Liver (tissue), 8 donors: ENCODE measurements at regions not wholly inside any gene's neighbourhood (a gene's known extent, or its start where the extent isn't known, plus 50 kb on each side); places are given as distances from the start of the nearest gene placed in this dataset.

Experiments used
- DNase-seq: peaks from one replicate; pipeline ENCODE4 v3.0.0-alpha.2; 2017; ENCODE audit warnings: low spot score
- H3K27ac ChIP-seq, 2 donors: one replicate each; pipeline ENCODE4 v1.7.0; 2013; ENCODE audit warnings: inconsistent platforms in 2 of 2, low read length in 2 of 2, control low read depth in 1 of 2, low read depth in 1 of 2, mild to moderate bottlenecking in 1 of 2
- H3K27me3 ChIP-seq, 4 donors: one replicate each; pipeline versions ENCODE4 v1.6.1 to v1.7.0; 2013; ENCODE audit warnings: low read length in 3 of 4, inconsistent platforms in 1 of 4, mild to moderate bottlenecking in 1 of 4, moderate library complexity in 1 of 4; ENCODE audit not compliant: control insufficient read depth in 4 of 4, insufficient read depth in 4 of 4
- H3K36me3 ChIP-seq, 4 donors: one replicate each; pipeline versions ENCODE4 v1.6.1 to v1.7.0; 2013; ENCODE audit warnings: low read length in 3 of 4, mild to moderate bottlenecking in 3 of 4, low read depth in 1 of 4, moderate library complexity in 1 of 4; ENCODE audit not compliant: control insufficient read depth in 4 of 4, insufficient read depth in 3 of 4
- H3K4me1 ChIP-seq, 4 donors: one replicate each; pipeline versions ENCODE4 v1.6.1 to v1.7.0; 2013; ENCODE audit warnings: low read length in 3 of 4, mild to moderate bottlenecking in 3 of 4, moderate library complexity in 1 of 4; ENCODE audit not compliant: control insufficient read depth in 4 of 4, insufficient read depth in 4 of 4
- H3K4me3 ChIP-seq, 3 donors: one replicate each; pipeline versions ENCODE4 v1.6.1 to v1.7.0; 2013; ENCODE audit warnings: low read length in 3 of 3, control low read depth in 1 of 3, low read depth in 1 of 3, mild to moderate bottlenecking in 1 of 3
- H3K9ac ChIP-seq, 2 donors: one replicate each; pipeline ENCODE4 v1.7.0; 2013; ENCODE audit warnings: low read length in 2 of 2, mild to moderate bottlenecking in 2 of 2, moderate library complexity in 2 of 2, control low read depth in 1 of 2, low read depth in 1 of 2
- H3K9me3 ChIP-seq, 4 donors: one replicate each; pipeline versions ENCODE4 v1.6.1 to v1.7.0; 2013; ENCODE audit warnings: low read length in 3 of 4; ENCODE audit not compliant: control insufficient read depth in 4 of 4
- EGR1 ChIP-seq, 2 donors: IDR thresholded peaks; 2 replicates each; pipeline ENCODE4 v1.6.1; 2016 to 2018; ENCODE audit warnings: antibody characterized with exemption in 2 of 2, low read depth in 2 of 2
- FOXA1 ChIP-seq: IDR thresholded peaks from 2 replicates; pipeline ENCODE4 v1.6.1; 2016; ENCODE audit warnings: antibody characterized with exemption
- FOXA2 ChIP-seq: IDR thresholded peaks from 2 replicates; pipeline ENCODE4 v1.6.1; 2016; ENCODE audit warnings: antibody characterized with exemption
- GABPA ChIP-seq, 2 donors: IDR thresholded peaks in 1 of 2; conservative IDR thresholded peaks in 1 of 2; 2 replicates each; pipeline ENCODE4 v1.6.1; 2016; ENCODE audit warnings: antibody characterized with exemption in 2 of 2, mild to moderate bottlenecking in 1 of 2, moderate library complexity in 1 of 2
- HNF4A ChIP-seq, 2 donors: conservative IDR thresholded peaks; 2 replicates each; pipeline ENCODE4 v1.6.1; 2016; ENCODE audit warnings: antibody characterized with exemption in 2 of 2, mild to moderate bottlenecking in 2 of 2
- HNF4G ChIP-seq: IDR thresholded peaks from 2 replicates; pipeline ENCODE4 v1.6.1; 2016; ENCODE audit warnings: antibody characterized with exemption
- JUND ChIP-seq, 2 donors: IDR thresholded peaks; 2 replicates each; pipeline ENCODE4 v1.6.1; 2016; ENCODE audit warnings: antibody characterized with exemption in 2 of 2
- NR2F2 ChIP-seq: IDR thresholded peaks from 2 replicates; pipeline ENCODE4 v1.6.1; 2016; ENCODE audit warnings: antibody characterized with exemption
- RAD21 ChIP-seq, 2 donors: IDR thresholded peaks; 2 replicates each; pipeline ENCODE4 v1.6.1; 2016; ENCODE audit warnings: antibody characterized with exemption in 2 of 2, mild to moderate bottlenecking in 2 of 2
- RXRA ChIP-seq, 2 donors: IDR thresholded peaks; 2 replicates each; pipeline ENCODE4 v1.6.1; 2017 to 2018; ENCODE audit warnings: antibody characterized with exemption in 2 of 2, mild to moderate bottlenecking in 1 of 2
- SP1 ChIP-seq: IDR thresholded peaks from 2 replicates; pipeline ENCODE4 v1.6.1; 2018; ENCODE audit warnings: antibody characterized with exemption, mild to moderate bottlenecking
- TAF1 ChIP-seq: conservative IDR thresholded peaks from 2 replicates; pipeline ENCODE4 v1.6.1; 2016; ENCODE audit warnings: antibody characterized with exemption, mild to moderate bottlenecking
- YY1 ChIP-seq: IDR thresholded peaks from 2 replicates; pipeline ENCODE4 v1.6.1; 2016; ENCODE audit warnings: antibody characterized with exemption, mild to moderate bottlenecking
- WGBS: extraction: QIAGEN DNeasy Blood & Tissue Kit; methylation state at CpG from one replicate; pipeline ENCODE4 v1.1.7; 2013; 5-methylcytosine and 5-hydroxymethylcytosine counted together
- TF ChIP-seq, protein P1 (sequence below): fragments of 150-350 bp; IDR thresholded peaks from 2 replicates; pipeline ENCODE4 v1.5.1; 2017; ENCODE audit warnings: improper control_type of control experiment, low read depth, low read length; ENCODE audit not compliant: missing input control
- TF ChIP-seq, protein P2 (sequence below): IDR thresholded peaks from 2 replicates; pipeline ENCODE4 v1.6.1; 2016; ENCODE audit warnings: antibody characterized with exemption
- TF ChIP-seq, protein P3 (sequence below): IDR thresholded peaks from 2 replicates; pipeline ENCODE4 v1.6.1; 2016; ENCODE audit warnings: antibody characterized with exemption, mild to moderate bottlenecking
- TF ChIP-seq, protein P4 (sequence below): IDR thresholded peaks from 2 replicates; pipeline ENCODE4 v1.6.1; 2016; ENCODE audit warnings: antibody characterized with exemption
- TF ChIP-seq, protein P5 (sequence below): IDR thresholded peaks from 2 replicates; pipeline ENCODE4 v1.6.1; 2016; ENCODE audit warnings: antibody characterized with exemption
- donor health status: healthy.
- donor health status: healthy.
- donor health status: healthy.
- donor health status: healthy.
- donor health status: healthy.

DNA sequence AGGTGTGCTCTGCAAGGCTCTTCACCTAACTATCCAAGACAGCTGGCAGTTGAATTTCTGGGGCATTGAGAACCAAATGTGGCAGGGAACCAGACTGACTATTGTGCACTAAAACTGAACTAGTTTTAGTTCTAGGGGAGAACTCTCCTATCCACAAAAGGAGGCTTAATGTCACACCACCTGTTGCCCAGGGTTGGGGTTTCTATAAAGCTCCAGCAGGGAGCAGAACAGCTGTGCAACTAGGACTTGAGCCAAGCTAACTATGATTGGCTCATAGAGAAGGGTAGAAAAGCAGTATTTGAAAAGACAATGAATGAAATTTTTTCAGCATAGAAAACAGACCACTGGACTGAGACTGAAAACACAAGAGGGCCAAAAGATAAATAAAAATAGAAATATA, 53.3 kb upstream of the FGGY start (continued):
- TF ChIP-seq, protein P1, sequence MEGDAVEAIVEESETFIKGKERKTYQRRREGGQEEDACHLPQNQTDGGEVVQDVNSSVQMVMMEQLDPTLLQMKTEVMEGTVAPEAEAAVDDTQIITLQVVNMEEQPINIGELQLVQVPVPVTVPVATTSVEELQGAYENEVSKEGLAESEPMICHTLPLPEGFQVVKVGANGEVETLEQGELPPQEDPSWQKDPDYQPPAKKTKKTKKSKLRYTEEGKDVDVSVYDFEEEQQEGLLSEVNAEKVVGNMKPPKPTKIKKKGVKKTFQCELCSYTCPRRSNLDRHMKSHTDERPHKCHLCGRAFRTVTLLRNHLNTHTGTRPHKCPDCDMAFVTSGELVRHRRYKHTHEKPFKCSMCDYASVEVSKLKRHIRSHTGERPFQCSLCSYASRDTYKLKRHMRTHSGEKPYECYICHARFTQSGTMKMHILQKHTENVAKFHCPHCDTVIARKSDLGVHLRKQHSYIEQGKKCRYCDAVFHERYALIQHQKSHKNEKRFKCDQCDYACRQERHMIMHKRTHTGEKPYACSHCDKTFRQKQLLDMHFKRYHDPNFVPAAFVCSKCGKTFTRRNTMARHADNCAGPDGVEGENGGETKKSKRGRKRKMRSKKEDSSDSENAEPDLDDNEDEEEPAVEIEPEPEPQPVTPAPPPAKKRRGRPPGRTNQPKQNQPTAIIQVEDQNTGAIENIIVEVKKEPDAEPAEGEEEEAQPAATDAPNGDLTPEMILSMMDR: no peak
- TF ChIP-seq RAD21 (IDR thresholded peaks at IDR 0.05) (no peak), GABPA (IDR thresholded peaks at IDR 0.05 in 1 of 2, conservative IDR thresholded peaks at IDR 0.05 in 1 of 2) (no peak), YY1 (no peak), EGR1 (IDR thresholded peaks at IDR 0.05; ENCODE audit: low read depth in 2 of 2) (no peak), JUND (IDR thresholded peaks at IDR 0.05) (no peak)
- TF ChIP-seq, protein P2, sequence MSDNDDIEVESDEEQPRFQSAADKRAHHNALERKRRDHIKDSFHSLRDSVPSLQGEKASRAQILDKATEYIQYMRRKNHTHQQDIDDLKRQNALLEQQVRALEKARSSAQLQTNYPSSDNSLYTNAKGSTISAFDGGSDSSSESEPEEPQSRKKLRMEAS: no peak

DNA sequence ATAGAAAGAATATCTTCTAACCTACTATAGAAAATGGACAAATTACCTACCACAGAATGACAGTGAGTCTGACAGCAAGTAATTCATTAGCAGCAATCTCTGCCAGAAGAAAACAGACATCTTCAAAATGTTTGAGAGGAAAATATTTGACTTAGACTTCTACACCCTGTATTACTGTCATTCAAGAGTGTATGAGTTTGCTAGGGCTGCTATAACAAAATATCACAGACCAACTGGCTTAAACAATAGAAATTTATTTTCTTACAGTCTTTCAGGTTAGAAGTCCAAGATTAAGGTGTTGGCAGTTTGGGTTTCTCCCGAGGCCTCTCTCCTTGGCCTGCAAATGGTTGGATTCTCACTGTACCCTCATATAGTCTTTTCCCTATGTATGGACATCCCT, 52.9 kb upstream of the FGGY start:
- Histone ChIP-seq H3K4me3 (no peak overlapping the region), H3K9ac (no peak overlapping the region), H3K36me3 (no peaks in the 10 kb centered on the region), H3K4me1 (no peaks in the 10 kb centered on the region), H3K9me3 (no peaks in the 10 kb centered on the region), H3K27me3 (no peaks in the 10 kb centered on the region), H3K27ac (no peak overlapping the region)
- TF ChIP-seq FOXA1 (no peak), RAD21 (IDR thresholded peaks at IDR 0.05) (no peak), SP1 (no peak), EGR1 (IDR thresholded peaks at IDR 0.05; ENCODE audit: low read depth in 2 of 2) (no peak), TAF1 (no peak), FOXA2 (no peak), NR2F2 (no peak), RXRA (IDR thresholded peaks at IDR 0.05) (no peak), JUND (IDR thresholded peaks at IDR 0.05) (no peak), HNF4A (conservative IDR thresholded peaks at IDR 0.05) (no peak), YY1 (no peak), HNF4G (no peak)
- TF ChIP-seq, protein P2: no peak
- TF ChIP-seq, protein P3, sequence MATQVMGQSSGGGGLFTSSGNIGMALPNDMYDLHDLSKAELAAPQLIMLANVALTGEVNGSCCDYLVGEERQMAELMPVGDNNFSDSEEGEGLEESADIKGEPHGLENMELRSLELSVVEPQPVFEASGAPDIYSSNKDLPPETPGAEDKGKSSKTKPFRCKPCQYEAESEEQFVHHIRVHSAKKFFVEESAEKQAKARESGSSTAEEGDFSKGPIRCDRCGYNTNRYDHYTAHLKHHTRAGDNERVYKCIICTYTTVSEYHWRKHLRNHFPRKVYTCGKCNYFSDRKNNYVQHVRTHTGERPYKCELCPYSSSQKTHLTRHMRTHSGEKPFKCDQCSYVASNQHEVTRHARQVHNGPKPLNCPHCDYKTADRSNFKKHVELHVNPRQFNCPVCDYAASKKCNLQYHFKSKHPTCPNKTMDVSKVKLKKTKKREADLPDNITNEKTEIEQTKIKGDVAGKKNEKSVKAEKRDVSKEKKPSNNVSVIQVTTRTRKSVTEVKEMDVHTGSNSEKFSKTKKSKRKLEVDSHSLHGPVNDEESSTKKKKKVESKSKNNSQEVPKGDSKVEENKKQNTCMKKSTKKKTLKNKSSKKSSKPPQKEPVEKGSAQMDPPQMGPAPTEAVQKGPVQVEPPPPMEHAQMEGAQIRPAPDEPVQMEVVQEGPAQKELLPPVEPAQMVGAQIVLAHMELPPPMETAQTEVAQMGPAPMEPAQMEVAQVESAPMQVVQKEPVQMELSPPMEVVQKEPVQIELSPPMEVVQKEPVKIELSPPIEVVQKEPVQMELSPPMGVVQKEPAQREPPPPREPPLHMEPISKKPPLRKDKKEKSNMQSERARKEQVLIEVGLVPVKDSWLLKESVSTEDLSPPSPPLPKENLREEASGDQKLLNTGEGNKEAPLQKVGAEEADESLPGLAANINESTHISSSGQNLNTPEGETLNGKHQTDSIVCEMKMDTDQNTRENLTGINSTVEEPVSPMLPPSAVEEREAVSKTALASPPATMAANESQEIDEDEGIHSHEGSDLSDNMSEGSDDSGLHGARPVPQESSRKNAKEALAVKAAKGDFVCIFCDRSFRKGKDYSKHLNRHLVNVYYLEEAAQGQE: no peak
- TF ChIP-seq, protein P4, sequence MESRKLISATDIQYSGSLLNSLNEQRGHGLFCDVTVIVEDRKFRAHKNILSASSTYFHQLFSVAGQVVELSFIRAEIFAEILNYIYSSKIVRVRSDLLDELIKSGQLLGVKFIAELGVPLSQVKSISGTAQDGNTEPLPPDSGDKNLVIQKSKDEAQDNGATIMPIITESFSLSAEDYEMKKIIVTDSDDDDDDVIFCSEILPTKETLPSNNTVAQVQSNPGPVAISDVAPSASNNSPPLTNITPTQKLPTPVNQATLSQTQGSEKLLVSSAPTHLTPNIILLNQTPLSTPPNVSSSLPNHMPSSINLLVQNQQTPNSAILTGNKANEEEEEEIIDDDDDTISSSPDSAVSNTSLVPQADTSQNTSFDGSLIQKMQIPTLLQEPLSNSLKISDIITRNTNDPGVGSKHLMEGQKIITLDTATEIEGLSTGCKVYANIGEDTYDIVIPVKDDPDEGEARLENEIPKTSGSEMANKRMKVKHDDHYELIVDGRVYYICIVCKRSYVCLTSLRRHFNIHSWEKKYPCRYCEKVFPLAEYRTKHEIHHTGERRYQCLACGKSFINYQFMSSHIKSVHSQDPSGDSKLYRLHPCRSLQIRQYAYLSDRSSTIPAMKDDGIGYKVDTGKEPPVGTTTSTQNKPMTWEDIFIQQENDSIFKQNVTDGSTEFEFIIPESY: no peak
- TF ChIP-seq, protein P5, sequence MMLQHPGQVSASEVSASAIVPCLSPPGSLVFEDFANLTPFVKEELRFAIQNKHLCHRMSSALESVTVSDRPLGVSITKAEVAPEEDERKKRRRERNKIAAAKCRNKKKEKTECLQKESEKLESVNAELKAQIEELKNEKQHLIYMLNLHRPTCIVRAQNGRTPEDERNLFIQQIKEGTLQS: no peak
- TF ChIP-seq, protein P1: no peak
- 95% methylated on average over 1 of the region's 1 CpG for WGBS
- no peak for DNase-seq
